ENCODE measurements at regions not wholly inside any gene's neighbourhood (a gene's known extent, or its start where the extent isn't known, plus 50 kb on each side); places are given as distances from the start of the nearest gene placed in this dataset.
"Not testable (repeated sequence)": the region's sequence is repeated elsewhere in the genome, so short reads cannot be mapped to it uniquely, and the experiment has no call there.

- DNase-seq (ENCODE audit: low read depth in 2 of 2): no peak
Observed at GRCh38 chr3:29140666-29141065, 140.2 kb upstream of the RBMS3 start.

- no peak for DNase-seq (ENCODE audit: low read depth in 2 of 2)
Observed at GRCh38 chr3:29141197-29141917, 139.5 kb upstream of the RBMS3 start.

- DNase-seq (ENCODE audit: low read depth in 2 of 2): no peak
Observed at GRCh38 chr3:29141918-29142275, 139.0 kb upstream of the RBMS3 start.

GRCh38 chr3:29143151-29143550 lies 137.7 kb upstream of the RBMS3 start:
- no peak for DNase-seq (ENCODE audit: low read depth in 2 of 2)

- no peak for DNase-seq (ENCODE audit: low read depth in 2 of 2)
Observed at GRCh38 chr3:29144361-29144760, 136.5 kb upstream of the RBMS3 start.

GRCh38 chr3:29144807-29145206 lies 136.1 kb upstream of the RBMS3 start:
- no peak for DNase-seq (ENCODE audit: low read depth in 2 of 2)

GRCh38 chr3:29145360-29145759 lies 135.5 kb upstream of the RBMS3 start:
- DNase-seq (ENCODE audit: low read depth in 2 of 2): no peak

GRCh38 chr3:29152379-29152778 lies 128.5 kb upstream of the RBMS3 start:
- DNase-seq (ENCODE audit: low read depth in 2 of 2): no peak

GRCh38 chr3:29153811-29154210 lies 127.1 kb upstream of the RBMS3 start:
- DNase-seq (ENCODE audit: low read depth in 2 of 2): peak; percentile 10 to 12

GRCh38 chr3:29156086-29156715 lies 124.7 kb upstream of the RBMS3 start:
- no peak for DNase-seq (ENCODE audit: low read depth in 2 of 2)

- no peak for DNase-seq (ENCODE audit: low read depth in 2 of 2)
Observed at GRCh38 chr3:29164825-29165224, 116.0 kb upstream of the RBMS3 start.

GRCh38 chr3:29167180-29167579 lies 113.7 kb upstream of the RBMS3 start:
- no peak for DNase-seq (ENCODE audit: low read depth in 2 of 2)

- DNase-seq (ENCODE audit: low read depth in 2 of 2): no peak
Observed at GRCh38 chr3:29168081-29168480, 112.8 kb upstream of the RBMS3 start.

- no peak for DNase-seq (ENCODE audit: low read depth in 2 of 2)
Observed at GRCh38 chr3:29168696-29169095, 112.2 kb upstream of the RBMS3 start.

GRCh38 chr3:29169451-29169850 lies 111.4 kb upstream of the RBMS3 start:
- no peak for DNase-seq (ENCODE audit: low read depth in 2 of 2)

GRCh38 chr3:29171043-29171990 lies 109.6 kb upstream of the RBMS3 start:
- DNase-seq (ENCODE audit: low read depth in 2 of 2): no peak

GRCh38 chr3:29176501-29176900 lies 104.4 kb upstream of the RBMS3 start:
- no peak for DNase-seq (ENCODE audit: low read depth in 2 of 2)

- no peak for DNase-seq (ENCODE audit: low read depth in 2 of 2)
Observed at GRCh38 chr3:29178809-29179793, 101.8 kb upstream of the RBMS3 start.

GRCh38 chr3:29181149-29181780 lies 99.6 kb upstream of the RBMS3 start:
- no peak for DNase-seq (ENCODE audit: low read depth in 2 of 2)

GRCh38 chr3:29181872-29182271 lies 99.0 kb upstream of the RBMS3 start:
- no peak for DNase-seq (ENCODE audit: low read depth in 2 of 2)

- not testable (repeated sequence) for DNase-seq (ENCODE audit: low read depth in 2 of 2)
Observed at GRCh38 chr3:29182828-29183227, 98.0 kb upstream of the RBMS3 start.

Measured in stimulated activated CD8-positive, alpha-beta memory T cell treated with anti-CD3 and anti-CD28 coated beads, Interleukin-2, amount 100 ng/mL, for 48 hours (primary cell).